ENCODE measurements at regions not wholly inside any gene's neighbourhood (a gene's known extent, or its start where the extent isn't known, plus 50 kb on each side); places are given as distances from the start of the nearest gene placed in this dataset.

- TF ChIP-seq POLR2AphosphoS5 (IDR thresholded peaks at IDR 0.05; ENCODE audit: borderline replicate concordance, low read depth, low read length) (no peak), EZH2 (IDR thresholded peaks at IDR 0.05) (no peak), FOXP2 (optimal IDR thresholded peaks at IDR 0.05; ENCODE audit: control extremely low read depth, extremely low read length, insufficient read depth) (no peak)
Measured at GRCh38 chr18:24590946-24591345, 130.5 kb downstream of the HRH4 start.
